ENCODE measurements at regions not wholly inside any gene's neighbourhood (a gene's known extent, or its start where the extent isn't known, plus 50 kb on each side); places are given as distances from the start of the nearest gene placed in this dataset.

- TF ChIP-seq CTCF (IDR thresholded peaks at IDR 0.05) (no peak), POLR2A (IDR thresholded peaks at IDR 0.05) (no peak)
Observed at GRCh38 chr3:153429821-153430220, 267.8 kb downstream of the RAP2B start.

Data from body of pancreas (tissue), 4 donors.